Fibroblast of the conjunctiva (primary cell): ENCODE measurements at regions not wholly inside any gene's neighbourhood (a gene's known extent, or its start where the extent isn't known, plus 50 kb on each side); places are given as distances from the start of the nearest gene placed in this dataset.

ENCODE experiments used
- DNase-seq: peaks from one replicate; pipeline ENCODE4 v3.0.0-alpha.2; 2010; ENCODE audit warnings: low read depth

- no peak for DNase-seq
Observed at GRCh38 chr1:57922130-57922529, 498.3 kb upstream of the DAB1 start.

DNA sequence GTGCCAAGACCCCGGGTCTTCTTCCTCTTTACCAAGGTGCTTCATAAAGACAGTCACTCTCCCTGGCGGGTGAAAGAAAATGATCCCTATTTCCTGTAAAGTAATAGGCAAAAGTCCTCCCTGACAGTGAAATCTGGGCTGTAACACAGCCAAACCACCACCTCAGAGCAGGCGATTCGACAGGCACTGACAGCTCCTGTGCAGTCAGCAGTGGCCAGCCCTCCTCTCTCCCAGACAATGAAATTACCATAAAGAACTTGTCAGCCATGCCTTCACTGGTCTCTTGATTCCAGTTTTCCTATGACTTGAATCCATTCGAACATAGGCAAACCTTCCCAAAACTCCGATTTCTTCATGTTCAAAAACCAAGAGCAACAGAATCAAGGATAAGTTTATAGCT, 492.2 kb upstream of the DAB1 start:
- no peak for DNase-seq

- no peak for DNase-seq
Observed at GRCh38 chr1:57911427-57911826, 487.6 kb upstream of the DAB1 start.

DNA sequence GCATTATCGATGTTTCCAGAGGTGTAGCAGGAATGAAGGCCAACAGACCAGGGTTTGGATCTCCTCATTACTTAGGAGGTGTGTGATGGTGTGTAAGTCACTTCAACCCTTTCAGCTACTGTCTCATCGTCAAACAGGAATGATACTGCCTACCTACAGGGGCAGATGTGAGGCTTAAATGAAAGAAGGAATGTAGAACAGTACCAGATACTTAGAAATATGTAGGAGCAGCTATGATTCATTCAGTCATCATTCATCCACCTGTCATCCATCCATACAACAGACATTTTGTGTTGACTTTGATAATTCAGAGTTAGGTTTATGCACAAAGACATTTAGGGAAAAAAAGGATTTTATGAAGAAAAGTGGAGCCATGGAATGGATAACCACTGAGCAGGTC, 486.9 kb upstream of the DAB1 start:
- DNase-seq = no peak

- no peak for DNase-seq
Observed at GRCh38 chr1:57910305-57910704, 486.4 kb upstream of the DAB1 start.

GRCh38 chr1:57908147-57908890, 484.5 kb upstream of the DAB1 start:
- DNase-seq = no peak

- DNase-seq = no peak
Observed at GRCh38 chr1:57901208-57901919, 477.5 kb upstream of the DAB1 start.

- no peak for DNase-seq
Observed at GRCh38 chr1:57898531-57898930, 474.7 kb upstream of the DAB1 start.

DNA sequence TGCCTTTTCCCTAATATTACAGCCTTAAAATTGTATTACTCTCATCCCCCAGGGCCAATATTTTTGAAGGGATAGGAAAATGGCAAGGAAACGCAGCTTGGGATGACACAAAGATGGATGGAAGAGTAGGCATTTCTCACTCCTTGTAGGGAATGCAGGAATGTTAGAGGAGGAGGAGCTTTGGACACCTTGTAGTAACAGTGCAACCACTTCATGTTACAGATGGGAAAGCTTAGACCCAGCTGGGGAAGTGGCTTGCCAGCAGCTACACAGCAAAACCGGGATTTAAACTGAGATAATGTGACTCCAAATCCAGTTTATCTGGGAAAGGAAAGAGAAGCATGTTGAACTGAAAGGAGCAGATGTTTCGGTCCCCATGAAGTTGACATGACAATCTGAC, 473.7 kb upstream of the DAB1 start:
- no peak for DNase-seq

- DNase-seq = no peak
Observed at GRCh38 chr1:57894315-57894714, 470.5 kb upstream of the DAB1 start.

- no peak for DNase-seq
Observed at GRCh38 chr1:57889676-57890320, 465.9 kb upstream of the DAB1 start.

DNA sequence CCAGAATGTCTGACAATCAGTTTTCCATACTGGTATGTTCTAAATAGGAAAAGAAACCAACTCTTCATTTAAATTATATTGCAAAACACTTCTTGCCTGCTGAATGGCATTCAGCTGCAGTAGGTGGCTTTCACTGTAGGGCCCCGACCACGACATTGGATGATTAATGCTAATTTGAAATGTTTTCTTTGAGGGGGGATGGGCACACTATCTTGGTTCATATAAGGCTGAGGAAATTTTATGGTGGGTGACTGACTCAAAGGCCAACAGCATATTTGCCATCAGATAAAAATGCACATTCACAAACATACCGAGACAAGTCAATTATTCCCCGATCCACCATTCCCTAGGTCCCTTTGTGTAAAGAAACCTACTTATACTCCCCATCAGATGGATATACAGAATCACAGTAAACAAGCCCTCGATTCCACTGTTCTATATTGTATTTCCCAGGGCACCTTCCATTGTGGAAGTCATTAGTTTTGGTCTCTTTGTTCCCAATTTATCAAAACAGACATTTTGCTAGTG, 464.2 kb upstream of the DAB1 start:
- DNase-seq = no peak

- DNase-seq = no peak
Observed at GRCh38 chr1:57886376-57886775, 462.5 kb upstream of the DAB1 start.

- no peak for DNase-seq
Observed at GRCh38 chr1:57883642-57883995, 459.8 kb upstream of the DAB1 start.

DNA sequence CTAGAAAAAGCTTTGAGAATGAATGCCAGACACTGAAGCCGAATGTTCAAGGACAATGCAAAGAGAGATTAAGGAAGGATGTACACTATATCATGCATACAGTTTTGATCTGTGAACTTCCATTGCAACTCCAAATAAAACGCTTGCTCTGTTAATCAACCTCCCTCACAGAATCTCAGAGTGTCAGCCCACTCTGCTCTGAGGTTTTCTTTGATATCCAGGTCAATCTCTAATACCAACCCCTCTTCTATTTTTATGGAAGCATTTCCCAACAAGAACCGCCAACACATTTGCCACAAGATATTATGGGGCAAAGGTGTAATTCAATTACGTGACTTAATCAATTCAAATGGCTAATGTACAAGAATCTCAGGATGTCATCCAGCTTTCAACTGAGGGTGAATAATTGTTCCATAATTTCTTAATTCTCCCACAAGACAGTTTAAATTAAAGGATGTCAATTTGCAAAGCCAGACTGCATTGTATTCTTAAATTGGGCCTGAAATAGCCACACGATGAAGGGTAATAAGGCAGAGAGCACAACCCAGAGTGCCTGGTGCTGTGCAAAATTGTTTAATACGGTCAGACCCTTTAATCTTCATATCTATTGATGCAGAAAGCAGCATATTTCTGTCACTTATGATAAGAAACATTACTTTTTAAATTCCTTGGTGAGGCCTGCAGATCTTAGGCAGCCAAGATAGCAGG, 459.2 kb upstream of the DAB1 start:
- DNase-seq = no peak

DNA sequence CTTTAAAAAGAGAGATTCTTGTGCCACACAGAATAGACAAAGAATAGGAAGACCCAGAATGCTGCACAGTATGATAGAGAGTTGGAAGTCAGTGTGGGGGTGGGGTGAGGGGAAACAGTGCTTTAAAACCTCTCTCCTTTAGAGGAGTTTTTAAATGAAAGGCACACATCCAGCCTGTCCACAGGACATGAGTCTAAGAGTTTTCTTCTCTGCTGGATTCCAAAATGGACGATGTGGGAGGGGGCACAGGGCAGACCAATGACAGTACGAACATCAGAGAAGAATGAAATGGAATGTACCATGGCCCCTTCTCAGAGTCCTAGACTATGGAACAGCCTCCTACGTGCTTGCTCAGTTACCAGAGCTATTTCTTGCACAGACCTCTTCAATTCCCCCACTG, 458.2 kb upstream of the DAB1 start:
- no peak for DNase-seq

GRCh38 chr1:57881639-57882038, 457.8 kb upstream of the DAB1 start:
- no peak for DNase-seq

- DNase-seq = no peak
Observed at GRCh38 chr1:57879700-57880099, 455.8 kb upstream of the DAB1 start.

- no peak for DNase-seq
Observed at GRCh38 chr1:57874418-57874877, 450.6 kb upstream of the DAB1 start.

- no peak for DNase-seq
Observed at GRCh38 chr1:57872913-57873312, 449.1 kb upstream of the DAB1 start.

- DNase-seq = no peak
Observed at GRCh38 chr1:57868908-57869307, 445.0 kb upstream of the DAB1 start.

DNA sequence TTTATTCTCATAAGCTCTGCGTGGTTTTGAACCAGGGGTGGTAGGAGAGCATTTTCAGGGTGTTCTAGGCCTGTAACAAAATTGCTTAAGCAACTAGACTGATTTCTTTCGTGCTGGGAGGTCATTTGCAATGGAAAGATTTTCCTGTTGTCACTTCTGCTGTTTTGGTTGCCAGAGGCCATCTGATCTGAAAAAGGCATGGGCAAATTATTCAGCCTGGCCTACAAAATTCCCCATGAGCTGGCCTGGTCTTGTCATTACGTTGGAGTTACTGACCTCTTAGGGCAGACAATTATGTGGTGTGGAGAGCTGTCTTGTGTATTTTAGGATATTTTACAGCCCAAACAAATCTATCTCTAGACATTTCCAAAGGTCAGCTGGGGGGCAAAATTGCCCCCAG, 444.4 kb upstream of the DAB1 start:
- no peak for DNase-seq
